ENCODE measurements at regions not wholly inside any gene's neighbourhood (a gene's known extent, or its start where the extent isn't known, plus 50 kb on each side); places are given as distances from the start of the nearest gene placed in this dataset.

DNA sequence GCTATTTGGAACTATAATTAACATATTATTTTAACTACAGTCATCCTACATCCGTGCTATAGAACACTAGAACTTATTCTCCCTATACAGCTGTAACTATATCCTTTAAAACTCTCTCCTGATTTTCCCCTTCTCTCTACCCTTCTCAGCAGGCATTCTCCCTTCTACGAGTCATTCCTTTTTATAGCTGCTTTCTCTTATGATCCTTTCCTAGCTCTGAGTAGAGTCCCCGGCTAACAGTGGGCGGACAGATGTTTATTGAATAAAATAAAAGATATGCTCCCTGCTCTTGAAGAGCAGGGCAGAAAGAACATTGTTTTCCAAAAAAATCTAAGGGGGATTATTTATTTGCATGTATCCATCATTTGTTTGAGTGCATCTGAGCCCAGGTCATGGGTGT is 246.5 kb upstream of the TMTC4 start:
- TF ChIP-seq KLF16 (tag by site-specific recombination; IDR thresholded peaks at IDR 0.05) (no peak), ZNF23 (tag by site-specific recombination; IDR thresholded peaks at IDR 0.05; ENCODE audit: borderline replicate concordance) (no peak), ZNF558 (tag by site-specific recombination; IDR thresholded peaks at IDR 0.05) (no peak), ZNF76 (tag by site-specific recombination; IDR thresholded peaks at IDR 0.05; ENCODE audit: borderline replicate concordance, low read depth) (no peak), ZNF341 (tag by site-specific recombination; IDR thresholded peaks at IDR 0.05; ENCODE audit: low read depth) (no peak), HOXA7 (CRISPR knock-in tag; IDR thresholded peaks at IDR 0.05; ENCODE audit: borderline replicate concordance) (no peak)
- TF ChIP-seq, protein P1, sequence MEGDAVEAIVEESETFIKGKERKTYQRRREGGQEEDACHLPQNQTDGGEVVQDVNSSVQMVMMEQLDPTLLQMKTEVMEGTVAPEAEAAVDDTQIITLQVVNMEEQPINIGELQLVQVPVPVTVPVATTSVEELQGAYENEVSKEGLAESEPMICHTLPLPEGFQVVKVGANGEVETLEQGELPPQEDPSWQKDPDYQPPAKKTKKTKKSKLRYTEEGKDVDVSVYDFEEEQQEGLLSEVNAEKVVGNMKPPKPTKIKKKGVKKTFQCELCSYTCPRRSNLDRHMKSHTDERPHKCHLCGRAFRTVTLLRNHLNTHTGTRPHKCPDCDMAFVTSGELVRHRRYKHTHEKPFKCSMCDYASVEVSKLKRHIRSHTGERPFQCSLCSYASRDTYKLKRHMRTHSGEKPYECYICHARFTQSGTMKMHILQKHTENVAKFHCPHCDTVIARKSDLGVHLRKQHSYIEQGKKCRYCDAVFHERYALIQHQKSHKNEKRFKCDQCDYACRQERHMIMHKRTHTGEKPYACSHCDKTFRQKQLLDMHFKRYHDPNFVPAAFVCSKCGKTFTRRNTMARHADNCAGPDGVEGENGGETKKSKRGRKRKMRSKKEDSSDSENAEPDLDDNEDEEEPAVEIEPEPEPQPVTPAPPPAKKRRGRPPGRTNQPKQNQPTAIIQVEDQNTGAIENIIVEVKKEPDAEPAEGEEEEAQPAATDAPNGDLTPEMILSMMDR (tag by site-specific recombination; IDR thresholded peaks at IDR 0.05): no peak
- TF ChIP-seq, protein P2, sequence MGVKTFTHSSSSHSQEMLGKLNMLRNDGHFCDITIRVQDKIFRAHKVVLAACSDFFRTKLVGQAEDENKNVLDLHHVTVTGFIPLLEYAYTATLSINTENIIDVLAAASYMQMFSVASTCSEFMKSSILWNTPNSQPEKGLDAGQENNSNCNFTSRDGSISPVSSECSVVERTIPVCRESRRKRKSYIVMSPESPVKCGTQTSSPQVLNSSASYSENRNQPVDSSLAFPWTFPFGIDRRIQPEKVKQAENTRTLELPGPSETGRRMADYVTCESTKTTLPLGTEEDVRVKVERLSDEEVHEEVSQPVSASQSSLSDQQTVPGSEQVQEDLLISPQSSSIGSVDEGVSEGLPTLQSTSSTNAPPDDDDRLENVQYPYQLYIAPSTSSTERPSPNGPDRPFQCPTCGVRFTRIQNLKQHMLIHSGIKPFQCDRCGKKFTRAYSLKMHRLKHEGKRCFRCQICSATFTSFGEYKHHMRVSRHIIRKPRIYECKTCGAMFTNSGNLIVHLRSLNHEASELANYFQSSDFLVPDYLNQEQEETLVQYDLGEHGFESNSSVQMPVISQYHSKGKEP (tag by site-specific recombination; IDR thresholded peaks at IDR 0.05): no peak
- TF ChIP-seq, protein P3, sequence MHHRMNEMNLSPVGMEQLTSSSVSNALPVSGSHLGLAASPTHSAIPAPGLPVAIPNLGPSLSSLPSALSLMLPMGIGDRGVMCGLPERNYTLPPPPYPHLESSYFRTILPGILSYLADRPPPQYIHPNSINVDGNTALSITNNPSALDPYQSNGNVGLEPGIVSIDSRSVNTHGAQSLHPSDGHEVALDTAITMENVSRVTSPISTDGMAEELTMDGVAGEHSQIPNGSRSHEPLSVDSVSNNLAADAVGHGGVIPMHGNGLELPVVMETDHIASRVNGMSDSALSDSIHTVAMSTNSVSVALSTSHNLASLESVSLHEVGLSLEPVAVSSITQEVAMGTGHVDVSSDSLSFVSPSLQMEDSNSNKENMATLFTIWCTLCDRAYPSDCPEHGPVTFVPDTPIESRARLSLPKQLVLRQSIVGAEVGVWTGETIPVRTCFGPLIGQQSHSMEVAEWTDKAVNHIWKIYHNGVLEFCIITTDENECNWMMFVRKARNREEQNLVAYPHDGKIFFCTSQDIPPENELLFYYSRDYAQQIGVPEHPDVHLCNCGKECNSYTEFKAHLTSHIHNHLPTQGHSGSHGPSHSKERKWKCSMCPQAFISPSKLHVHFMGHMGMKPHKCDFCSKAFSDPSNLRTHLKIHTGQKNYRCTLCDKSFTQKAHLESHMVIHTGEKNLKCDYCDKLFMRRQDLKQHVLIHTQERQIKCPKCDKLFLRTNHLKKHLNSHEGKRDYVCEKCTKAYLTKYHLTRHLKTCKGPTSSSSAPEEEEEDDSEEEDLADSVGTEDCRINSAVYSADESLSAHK (tag by site-specific recombination; IDR thresholded peaks at IDR 0.05): no peak
- TF ChIP-seq, protein P4, sequence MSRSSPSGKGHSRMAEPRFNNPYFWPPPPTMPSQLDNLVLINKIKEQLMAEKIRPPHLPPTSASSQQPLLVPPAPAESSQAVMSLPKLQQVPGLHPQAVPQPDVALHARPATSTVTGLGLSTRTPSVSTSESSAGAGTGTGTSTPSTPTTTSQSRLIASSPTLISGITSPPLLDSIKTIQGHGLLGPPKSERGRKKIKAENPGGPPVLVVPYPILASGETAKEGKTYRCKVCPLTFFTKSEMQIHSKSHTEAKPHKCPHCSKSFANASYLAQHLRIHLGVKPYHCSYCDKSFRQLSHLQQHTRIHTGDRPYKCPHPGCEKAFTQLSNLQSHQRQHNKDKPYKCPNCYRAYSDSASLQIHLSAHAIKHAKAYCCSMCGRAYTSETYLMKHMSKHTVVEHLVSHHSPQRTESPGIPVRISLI (tag by site-specific recombination; IDR thresholded peaks at IDR 0.05): no peak
